ENCODE measurements at regions not wholly inside any gene's neighbourhood (a gene's known extent, or its start where the extent isn't known, plus 50 kb on each side); places are given as distances from the start of the nearest gene placed in this dataset.

DNA sequence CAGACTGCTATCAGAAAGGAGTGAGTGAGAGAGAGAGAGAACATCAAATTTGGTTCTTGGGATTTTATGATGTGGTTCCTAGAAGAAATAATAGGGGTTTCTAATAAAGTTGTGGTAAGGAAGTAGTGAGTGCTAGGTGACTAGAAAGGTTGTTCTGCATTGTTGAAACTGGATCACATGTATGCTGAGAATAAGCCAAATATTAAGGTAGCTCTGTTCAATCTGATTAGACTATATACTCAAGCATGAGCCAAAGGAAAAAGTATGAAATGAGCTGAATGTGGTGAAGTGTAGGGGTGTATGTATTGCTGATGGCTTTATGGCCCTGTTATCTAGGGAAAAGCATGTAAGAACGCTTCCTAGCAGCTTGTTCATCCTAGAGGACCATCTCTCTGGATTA is 63.0 kb upstream of the IMPG1 start:
- TF ChIP-seq POLR2A (IDR thresholded peaks at IDR 0.05; ENCODE audit: control extremely low read depth in 1 of 2, low read depth in 2 of 2, low read length in 2 of 2): no peak
- TF ChIP-seq, protein P1, sequence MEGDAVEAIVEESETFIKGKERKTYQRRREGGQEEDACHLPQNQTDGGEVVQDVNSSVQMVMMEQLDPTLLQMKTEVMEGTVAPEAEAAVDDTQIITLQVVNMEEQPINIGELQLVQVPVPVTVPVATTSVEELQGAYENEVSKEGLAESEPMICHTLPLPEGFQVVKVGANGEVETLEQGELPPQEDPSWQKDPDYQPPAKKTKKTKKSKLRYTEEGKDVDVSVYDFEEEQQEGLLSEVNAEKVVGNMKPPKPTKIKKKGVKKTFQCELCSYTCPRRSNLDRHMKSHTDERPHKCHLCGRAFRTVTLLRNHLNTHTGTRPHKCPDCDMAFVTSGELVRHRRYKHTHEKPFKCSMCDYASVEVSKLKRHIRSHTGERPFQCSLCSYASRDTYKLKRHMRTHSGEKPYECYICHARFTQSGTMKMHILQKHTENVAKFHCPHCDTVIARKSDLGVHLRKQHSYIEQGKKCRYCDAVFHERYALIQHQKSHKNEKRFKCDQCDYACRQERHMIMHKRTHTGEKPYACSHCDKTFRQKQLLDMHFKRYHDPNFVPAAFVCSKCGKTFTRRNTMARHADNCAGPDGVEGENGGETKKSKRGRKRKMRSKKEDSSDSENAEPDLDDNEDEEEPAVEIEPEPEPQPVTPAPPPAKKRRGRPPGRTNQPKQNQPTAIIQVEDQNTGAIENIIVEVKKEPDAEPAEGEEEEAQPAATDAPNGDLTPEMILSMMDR (IDR thresholded peaks at IDR 0.05; ENCODE audit: control extremely low read depth in 1 of 3, insufficient read depth in 1 of 3, low read depth in 1 of 3, low read length in 3 of 3): no peak
- no peak for TF ChIP-seq CREB1 (IDR thresholded peaks at IDR 0.05)
- no peak for TF ChIP-seq SP1 (IDR thresholded peaks at IDR 0.05; ENCODE audit: low read depth, low read length)
